K562 (cell line): ENCODE measurements at regions not wholly inside any gene's neighbourhood (a gene's known extent, or its start where the extent isn't known, plus 50 kb on each side); places are given as distances from the start of the nearest gene placed in this dataset.

Experiments used
- ATAC-seq: fragments of 200-7000 bp; cut with Tn5 transposase; 3 replicates; pipeline ENCODE4 v1.9.1; 2020; ENCODE audit warnings: moderate library complexity
- BruUV-seq: library from RNA; stranded (reverse); fragments of 400-500 nt; replicated peaks from 2 replicates; lab custom pipeline; 2021; lab: Mats Ljungman, UMichigan
- CTCF ChIA-PET: fragments of 300-600 bp; formaldehyde crosslinking; extraction: SDS; loops from one replicate; lab custom pipeline; 2021; ENCODE audit warnings: low intra/inter-chr PET ratio; lab: Yijun Ruan, JAX
- POLR2A ChIA-PET: fragments of 300-600, 350-650 bp; sonication (Branson Sonifier 250); formaldehyde crosslinking; extraction: SDS; loops from one replicate; lab custom pipeline; 2021; ENCODE audit warnings: antibody characterized with exemption, inconsistent platforms; lab: Yijun Ruan, JAX
- DNase-seq, 4 experiments: peaks; one replicate each; pipeline versions ENCODE4 v3.0.0 to v3.0.0-alpha.2; 2011 to 2018; ENCODE audit warnings: low spot score in 3 of 4, mixed read lengths in 3 of 4; ENCODE audit errors: extremely low read depth in 1 of 4
- FAIRE-seq: peaks from 2 replicates; lab custom pipeline; 2011; peaks lifted over from hg19 to GRCh38; lab: Jason Lieb, UNC
- H2AFZ ChIP-seq: 2 replicates; pipeline ENCODE4 v1.6.0; 2011; ENCODE audit warnings: low read depth, low read length, control low read depth, inconsistent platforms
- H3K27ac ChIP-seq: fragments of 200-600 bp; 3 replicates; pipeline ENCODE4 v1.8.0; 2011; ENCODE audit warnings: low read depth, mild to moderate bottlenecking, control low read depth, inconsistent platforms, low read length, moderate library complexity, mixed read lengths; ENCODE audit errors: extremely low read depth
- H3K27me3 ChIP-seq, 2 experiments: fragments of 300-600 bp in 1 of 2; 2 replicates in 1 of 2; 3 replicates in 1 of 2; pipeline versions ENCODE4 v1.6.0 to v1.8.0; 2011; ENCODE audit warnings: inconsistent platforms in 2 of 2, low read length in 2 of 2, mild to moderate bottlenecking in 1 of 2, mixed read lengths in 1 of 2, moderate library complexity in 1 of 2; ENCODE audit not compliant: control insufficient read depth in 2 of 2, insufficient read depth in 2 of 2
- H3K36me3 ChIP-seq: fragments of 300-600 bp; 3 replicates; pipeline ENCODE4 v1.8.0; 2011; ENCODE audit warnings: mild to moderate bottlenecking, low read length, inconsistent platforms; ENCODE audit not compliant: control insufficient read depth, insufficient read depth
- H3K4me1 ChIP-seq, 2 experiments: fragments of 200-600 bp in 1 of 2; replicated peaks in 1 of 2; 2 replicates in 1 of 2; 3 replicates in 1 of 2; pipeline versions ENCODE4 v1.5.1 to v1.8.0; 2011; ENCODE audit warnings: inconsistent platforms in 2 of 2, low read length in 2 of 2, mild to moderate bottlenecking in 1 of 2, mixed read lengths in 1 of 2, moderate library complexity in 1 of 2; ENCODE audit not compliant: control insufficient read depth in 2 of 2, insufficient read depth in 2 of 2
- H3K4me2 ChIP-seq: 2 replicates; pipeline ENCODE4 v1.6.1; 2011; ENCODE audit warnings: low read length, control low read depth, inconsistent platforms, mixed read lengths; ENCODE audit not compliant: insufficient read depth
- H3K4me3 ChIP-seq: fragments of 200-600 bp; sonication (generic), shearing (Covaris generic); 2 replicates; pipeline ENCODE4 v1.5.1; 2016; ENCODE audit warnings: control low read depth, inconsistent platforms
- H3K79me2 ChIP-seq: fragments of 200-600 bp; 3 replicates; pipeline ENCODE4 v1.8.0; 2011; ENCODE audit warnings: low read length, inconsistent platforms; ENCODE audit not compliant: control insufficient read depth, insufficient read depth
- H3K9ac ChIP-seq, 2 experiments: 2 replicates each; pipeline versions ENCODE4 v1.6.0 to v1.6.1; 2011; ENCODE audit warnings: low read depth in 2 of 2, low read length in 2 of 2, control low read depth in 1 of 2, inconsistent platforms in 1 of 2, mild to moderate bottlenecking in 1 of 2, mixed read lengths in 1 of 2; ENCODE audit not compliant: insufficient read depth in 1 of 2
- H3K9me1 ChIP-seq: one replicate; pipeline ENCODE4 v1.6.0; 2011; ENCODE audit warnings: inconsistent platforms, mild to moderate bottlenecking, low read length, moderate library complexity; ENCODE audit not compliant: control insufficient read depth, insufficient read depth
- H3K9me3 ChIP-seq: replicated peaks from 2 replicates; pipeline ENCODE4 v1.5.1; 2011; ENCODE audit warnings: low read depth, low read length, inconsistent platforms; ENCODE audit not compliant: control insufficient read depth, insufficient read depth
- H4K20me1 ChIP-seq: replicated peaks from 2 replicates; pipeline ENCODE4 v1.6.1; 2011; ENCODE audit warnings: low read length, inconsistent platforms, mixed read lengths; ENCODE audit not compliant: control insufficient read depth, insufficient read depth
- EHMT2 ChIP-seq: fragments of 450-650 bp; IDR thresholded peaks from 2 replicates; pipeline ENCODE4 v1.6.1; 2018; ENCODE audit warnings: antibody characterized with exemption
- GATA2 ChIP-seq: sonication (generic); formaldehyde crosslinking; IDR thresholded peaks from 2 replicates; pipeline ENCODE4 v1.4.0; 2020; ENCODE audit warnings: mild to moderate bottlenecking, missing genetic modification reagents
- KLF1 ChIP-seq: fragments of 450-650 bp; IDR thresholded peaks from 2 replicates; pipeline ENCODE4 v1.6.1; 2016; ENCODE audit warnings: missing genetic modification characterization, missing compliant biosample characterization
- RNF2 ChIP-seq: sonication (generic); IDR thresholded peaks from 2 replicates; pipeline ENCODE4 v1.6.1; 2016
- STAT5B ChIP-seq: fragments of 250-450 bp; sonication (Bioruptor Pico); IDR thresholded peaks from 2 replicates; pipeline ENCODE4 v1.8.0; 2021; ENCODE audit warnings: mild to moderate bottlenecking, inconsistent platforms
- THRB ChIP-seq: fragments of 450-650 bp; formaldehyde crosslinking; conservative IDR thresholded peaks from 2 replicates; pipeline ENCODE4 v1.4.0; 2022; ENCODE audit warnings: mild to moderate bottlenecking, missing genetic modification characterization
- WGBS: fragments of 100-300 bp; shearing (Covaris generic); methylation state at CpG from one replicate; pipeline ENCODE4 v1.1.6; 2016; ENCODE audit warnings: low coverage, mixed read lengths; ENCODE audit not compliant: insufficient coverage; ENCODE audit errors: missing lambda C conversion rate; 5-methylcytosine and 5-hydroxymethylcytosine counted together
- in situ Hi-C: fragments of 300-500 bp; cut with MboI; formaldehyde crosslinking; loops from 4 replicates; pipeline ENCODE4 v1.15.0; 2018; ENCODE audit warnings: inconsistent platforms, mixed read lengths
- intact Hi-C: fragments of 100-400 bp; cut with micrococcal nuclease; formaldehyde crosslinking; loops from 2 replicates; pipeline ENCODE4 v1.14.2; 2022

- TF ChIP-seq KLF1 (tag): no peak
- TF ChIP-seq RNF2: no peak
- TF ChIP-seq EHMT2: no peak
- TF ChIP-seq THRB: no peak
- no peak for TF ChIP-seq GATA2 (CRISPR knock-in tag)
- TF ChIP-seq STAT5B (CRISPR knock-in tag): no peak
- FAIRE-seq: no peak
- no peak for ATAC-seq
- no peaks in the 10 kb centered on the region for H3K79me2 ChIP-seq
- CTCF ChIA-PET: no interaction called here
- H3K9ac ChIP-seq: no peak overlapping the region
- in situ Hi-C loops (no loop called here), intact Hi-C loops (no loop called here)
- no peaks in the 10 kb centered on the region for H3K9me1 ChIP-seq
- POLR2A ChIA-PET: interaction anchor here (0.6 kb wide), 1 partner anchor 60 kb away, joined by 3 read pairs; no protein-coding TSS in a partner anchor
- peaks cover 17% of the 10 kb centered on the region; the same call in 2 of the 3 replicates for H3K36me3 ChIP-seq
- no TSS peak for BruUV-seq
- H3K4me2 ChIP-seq: no peak overlapping the region
- H3K27me3 ChIP-seq: no peaks in the 10 kb centered on the region
- no peaks in the 10 kb centered on the region; a peak in 1 of 5 replicates for H3K4me1 ChIP-seq
- DNase-seq: no peak
- H2AFZ ChIP-seq: no peak overlapping the region
- no peaks in the 10 kb centered on the region; the same call in 1 of the 2 replicates for H4K20me1 ChIP-seq
- no peaks in the 10 kb centered on the region for H3K9me3 ChIP-seq
- H3K27ac ChIP-seq: no peak overlapping the region
- no peak overlapping the region for H3K4me3 ChIP-seq
- WGBS: 69% methylated on average over 5 of the region's 11 CpGs
Observed at GRCh38 chr14:76305268-76305826, 70.6 kb upstream of the ESRRB start.
